Heart left ventricle (tissue), 13 donors: ENCODE measurements at regions not wholly inside any gene's neighbourhood (a gene's known extent, or its start where the extent isn't known, plus 50 kb on each side); places are given as distances from the start of the nearest gene placed in this dataset.
"Not testable (repeated sequence)": the region's sequence is repeated elsewhere in the genome, so short reads cannot be mapped to it uniquely, and the experiment has no call there.

Experiments
- POLR2A ChIP-seq, 2 donors: fragments of 450-650 bp; IDR thresholded peaks; one replicate each; pipeline ENCODE4 v1.6.1; 2017; ENCODE audit warnings: antibody characterized with exemption in 2 of 2, mild to moderate bottlenecking in 2 of 2, moderate library complexity in 2 of 2
- TF ChIP-seq, protein P1 (sequence below), 12 donors: fragments of 200-600 bp; sonication (generic) in 4 of 12; IDR thresholded peaks; one replicate each; pipeline versions ENCODE4 v1.5.0 to v1.8.0; 2018 to 2022; ENCODE audit warnings: antibody characterized with exemption in 12 of 12, mild to moderate bottlenecking in 5 of 12
- donor health status: ischemic (EF 13 %, LVEDD 7.1; RV severe dilation, severe dysfunction).
- donor health status: DM: no; HTN: yes; CAD: no.
- donor health status: DM: no; HTN: no; CAD: no.
- donor health status: ischemic (EF 25% LVEDD 6.9; RV normal size, moderate dysfunction).
- donor health status: ischemic (EF 25% LVEDD 5.7; RV mildly dilated, moderate dysfunction).
- donor health status: ischemic (EF 35%, LVEDD 5.7; RV mildly dilated, moderate dysfunction).
- donor health status: nonischemic (EF 11% LVEDD 7.7; RV severe dilation, severe dysfunction).
- donor health status: DM: yes; HTN: yes; CAD: no.
- donor health status: PGD.
- donor health status: ischemic (EF 29% LVEDD 5.4; RV normal size, mild dysfunction).
- donor health status: nonischemic (EF 23%, LVEDD 6.1; RV moderate dilation, normal function).

DNA sequence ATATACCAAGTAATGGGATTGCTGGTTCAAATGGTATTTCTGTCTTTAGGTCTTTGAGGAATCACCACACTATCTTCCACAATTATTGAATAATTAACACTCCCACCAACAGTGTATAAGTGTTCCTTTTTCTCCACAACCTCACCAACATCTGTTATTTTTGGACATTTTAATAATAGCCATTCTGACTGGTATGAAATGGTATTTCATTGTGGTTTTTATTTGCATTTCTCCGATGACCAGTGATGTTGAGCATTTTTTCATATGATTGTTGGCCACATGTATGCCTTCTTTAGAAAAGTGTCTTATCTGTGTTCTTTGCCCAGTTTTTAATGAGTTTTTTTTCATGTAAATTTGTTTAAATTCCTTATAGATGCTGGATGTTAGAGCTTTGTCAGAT lies 83.4 kb downstream of the RPL10L start:
- not testable (repeated sequence) for TF ChIP-seq POLR2A (IDR thresholded peaks at IDR 0.05)
- TF ChIP-seq, protein P1, sequence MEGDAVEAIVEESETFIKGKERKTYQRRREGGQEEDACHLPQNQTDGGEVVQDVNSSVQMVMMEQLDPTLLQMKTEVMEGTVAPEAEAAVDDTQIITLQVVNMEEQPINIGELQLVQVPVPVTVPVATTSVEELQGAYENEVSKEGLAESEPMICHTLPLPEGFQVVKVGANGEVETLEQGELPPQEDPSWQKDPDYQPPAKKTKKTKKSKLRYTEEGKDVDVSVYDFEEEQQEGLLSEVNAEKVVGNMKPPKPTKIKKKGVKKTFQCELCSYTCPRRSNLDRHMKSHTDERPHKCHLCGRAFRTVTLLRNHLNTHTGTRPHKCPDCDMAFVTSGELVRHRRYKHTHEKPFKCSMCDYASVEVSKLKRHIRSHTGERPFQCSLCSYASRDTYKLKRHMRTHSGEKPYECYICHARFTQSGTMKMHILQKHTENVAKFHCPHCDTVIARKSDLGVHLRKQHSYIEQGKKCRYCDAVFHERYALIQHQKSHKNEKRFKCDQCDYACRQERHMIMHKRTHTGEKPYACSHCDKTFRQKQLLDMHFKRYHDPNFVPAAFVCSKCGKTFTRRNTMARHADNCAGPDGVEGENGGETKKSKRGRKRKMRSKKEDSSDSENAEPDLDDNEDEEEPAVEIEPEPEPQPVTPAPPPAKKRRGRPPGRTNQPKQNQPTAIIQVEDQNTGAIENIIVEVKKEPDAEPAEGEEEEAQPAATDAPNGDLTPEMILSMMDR (IDR thresholded peaks at IDR 0.05) = not testable (repeated sequence)
